ENCODE measurements at regions not wholly inside any gene's neighbourhood (a gene's known extent, or its start where the extent isn't known, plus 50 kb on each side); places are given as distances from the start of the nearest gene placed in this dataset.

DNA sequence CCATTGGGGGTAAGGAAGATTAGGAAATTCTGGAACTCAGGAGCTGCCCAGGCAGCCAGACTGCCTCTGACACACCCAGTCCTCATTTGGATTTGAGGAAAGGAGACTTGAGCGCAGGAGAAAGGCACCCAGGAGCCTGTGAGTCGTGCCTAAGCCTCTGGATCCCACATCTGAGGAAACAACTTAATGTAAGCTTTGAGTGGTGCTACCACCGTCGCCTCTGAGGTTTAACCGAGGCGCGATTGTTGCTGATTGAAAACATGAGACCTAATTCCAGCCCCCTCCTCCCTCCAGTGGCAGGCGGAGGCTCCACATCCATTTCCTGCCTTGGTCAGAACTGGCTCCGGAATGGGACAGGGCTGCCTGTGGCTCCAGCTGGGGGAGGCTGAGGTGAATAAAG is 176.7 kb upstream of the PKDCC start:
- Histone ChIP-seq H3K4me1 (ENCODE audit: control insufficient read depth in 1 of 2, insufficient read depth in 2 of 2, low read length in 2 of 2) (peaks cover 2 to 13% of the 10 kb centered on the region in 2 donors), H3K27ac (ENCODE audit: low read depth, low read length) (no peak overlapping the region), H3K27me3 (ENCODE audit: control insufficient read depth in 1 of 2, insufficient read depth in 2 of 2, low read length in 2 of 2) (no peaks in the 10 kb centered on the region), H3K9ac (ENCODE audit: low read depth in 1 of 2, low read length in 2 of 2) (no peak overlapping the region), H3K9me3 (ENCODE audit: control insufficient read depth in 1 of 2, low read length in 2 of 2) (no peaks in the 10 kb centered on the region), H3K4me3 (ENCODE audit: low read depth in 1 of 2, low read length in 2 of 2) (no peak overlapping the region), H3K36me3 (ENCODE audit: control insufficient read depth in 1 of 2, insufficient read depth in 2 of 2, low read length in 2 of 2) (no peaks in the 10 kb centered on the region)

DNA sequence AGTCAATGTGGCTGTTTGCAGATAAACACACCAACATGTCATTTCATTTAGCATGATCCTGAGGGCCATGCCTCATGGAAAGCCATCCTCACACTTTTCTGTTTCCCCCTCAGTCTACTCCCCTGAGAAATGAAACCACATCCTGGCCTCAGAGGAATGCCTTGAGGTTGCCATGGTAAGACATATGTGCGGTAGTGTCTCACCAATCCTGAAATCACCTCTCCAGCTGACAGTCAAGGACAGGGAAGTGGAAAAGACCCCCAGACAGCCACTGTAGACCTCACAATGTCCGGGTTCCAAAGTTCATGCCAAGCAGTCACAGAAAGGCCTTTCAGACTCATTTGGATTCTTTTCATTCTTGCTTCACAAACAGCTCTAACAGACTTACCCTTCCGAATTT is 175.2 kb upstream of the PKDCC start:
- Histone ChIP-seq H3K4me1 (ENCODE audit: control insufficient read depth in 1 of 2, insufficient read depth in 2 of 2, low read length in 2 of 2) (peaks cover 14 to 16% of the 10 kb centered on the region in 2 donors), H3K36me3 (ENCODE audit: control insufficient read depth in 1 of 2, insufficient read depth in 2 of 2, low read length in 2 of 2) (no peaks in the 10 kb centered on the region), H3K9me3 (ENCODE audit: control insufficient read depth in 1 of 2, low read length in 2 of 2) (no peaks in the 10 kb centered on the region), H3K27ac (ENCODE audit: low read depth, low read length) (no peak overlapping the region), H3K4me3 (ENCODE audit: low read depth in 1 of 2, low read length in 2 of 2) (no peak overlapping the region), H3K27me3 (ENCODE audit: control insufficient read depth in 1 of 2, insufficient read depth in 2 of 2, low read length in 2 of 2) (no peaks in the 10 kb centered on the region), H3K9ac (ENCODE audit: low read depth in 1 of 2, low read length in 2 of 2) (no peak overlapping the region)

DNA sequence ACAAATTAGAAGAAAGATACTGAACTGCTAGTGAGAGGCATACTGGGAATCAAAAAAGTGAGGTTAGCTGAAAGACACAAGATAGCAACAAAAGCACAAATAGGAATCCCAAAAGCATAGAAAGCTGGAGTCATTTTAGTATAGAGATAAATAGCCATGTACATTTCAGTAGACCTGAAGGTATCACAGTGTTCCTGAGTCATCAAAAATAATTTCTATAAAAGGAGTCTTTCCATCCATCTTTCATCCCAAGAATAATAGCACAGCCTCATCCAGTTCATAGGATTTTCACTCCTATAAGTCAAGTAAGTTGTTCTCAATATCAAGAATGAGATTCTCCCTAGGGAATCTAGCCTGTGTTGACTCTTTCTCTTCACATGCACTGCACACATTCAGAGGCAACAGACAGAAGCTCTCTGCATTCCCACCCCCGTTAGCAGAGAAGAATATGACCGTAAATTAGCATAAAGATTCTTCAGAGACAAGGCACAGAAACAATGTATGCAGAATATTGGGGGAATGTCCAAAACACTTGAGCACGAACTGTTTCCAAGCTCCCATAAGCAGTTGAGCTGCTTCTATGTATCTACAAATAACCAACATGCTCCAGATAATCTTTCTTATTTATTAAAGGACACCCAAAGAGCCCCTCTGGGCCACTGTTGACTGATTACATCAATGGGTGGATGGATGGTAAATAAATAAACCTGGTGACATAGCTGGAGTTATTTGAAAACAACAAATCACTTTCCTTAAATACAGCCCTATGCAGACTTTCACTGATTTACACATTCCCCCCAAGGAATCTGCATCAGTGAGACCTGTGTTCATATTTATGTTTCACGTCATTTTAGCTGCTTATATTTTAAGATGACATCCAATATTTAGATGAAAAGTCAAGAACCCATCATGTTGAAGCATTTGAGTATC is 174.5 kb upstream of the PKDCC start:
- Histone ChIP-seq H3K4me3 (ENCODE audit: low read depth in 1 of 2, low read length in 2 of 2) (no peak overlapping the region), H3K27me3 (ENCODE audit: control insufficient read depth in 1 of 2, insufficient read depth in 2 of 2, low read length in 2 of 2) (no peaks in the 10 kb centered on the region), H3K4me1 (ENCODE audit: control insufficient read depth in 1 of 2, insufficient read depth in 2 of 2, low read length in 2 of 2) (peaks cover 21 to 24% of the 10 kb centered on the region in 2 donors), H3K36me3 (ENCODE audit: control insufficient read depth in 1 of 2, insufficient read depth in 2 of 2, low read length in 2 of 2) (no peaks in the 10 kb centered on the region), H3K27ac (ENCODE audit: low read depth, low read length) (no peak overlapping the region), H3K9me3 (ENCODE audit: control insufficient read depth in 1 of 2, low read length in 2 of 2) (no peaks in the 10 kb centered on the region), H3K9ac (ENCODE audit: low read depth in 1 of 2, low read length in 2 of 2) (no peak overlapping the region)

DNA sequence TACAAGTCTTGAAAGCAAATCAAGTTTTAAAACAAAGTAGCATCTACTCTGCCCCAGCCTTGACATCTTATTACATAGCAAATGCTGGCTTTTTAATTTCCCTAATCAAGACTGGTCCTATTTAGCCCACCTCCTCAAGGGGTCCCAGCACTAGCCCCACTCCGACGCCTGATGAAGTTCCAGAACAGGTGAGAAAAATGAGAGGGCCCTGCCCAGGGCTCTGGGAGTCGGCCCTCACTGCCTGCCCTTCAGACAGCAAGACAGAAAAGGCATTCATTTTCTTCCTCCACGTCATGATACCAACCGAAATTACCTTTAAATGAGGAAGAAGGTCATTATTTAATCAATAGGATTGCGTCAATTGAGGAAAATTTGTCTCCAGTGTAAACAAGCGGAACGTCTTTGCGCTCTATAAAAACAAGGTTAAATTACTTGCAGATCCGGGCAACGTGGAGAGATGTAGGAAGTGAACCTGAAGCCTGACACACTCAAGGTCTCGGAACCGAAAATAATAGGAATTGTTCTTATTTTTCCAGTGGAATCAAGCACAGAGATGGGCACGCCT is 170.6 kb upstream of the PKDCC start:
- H3K4me3 ChIP-seq (ENCODE audit: low read depth in 1 of 2, low read length in 2 of 2): no peak overlapping the region
- no peak overlapping the region for H3K9ac ChIP-seq (ENCODE audit: low read depth in 1 of 2, low read length in 2 of 2)
- H3K36me3 ChIP-seq (ENCODE audit: control insufficient read depth in 1 of 2, insufficient read depth in 2 of 2, low read length in 2 of 2): no peaks in the 10 kb centered on the region
- H3K9me3 ChIP-seq (ENCODE audit: control insufficient read depth in 1 of 2, low read length in 2 of 2): no peaks in the 10 kb centered on the region
- H3K4me1 ChIP-seq (ENCODE audit: control insufficient read depth in 1 of 2, insufficient read depth in 2 of 2, low read length in 2 of 2): peaks cover 27 to 46% of the 10 kb centered on the region in 2 donors
- no peak overlapping the region for H3K27ac ChIP-seq (ENCODE audit: low read depth, low read length)
- H3K27me3 ChIP-seq (ENCODE audit: control insufficient read depth in 1 of 2, insufficient read depth in 2 of 2, low read length in 2 of 2): no peaks in the 10 kb centered on the region

DNA sequence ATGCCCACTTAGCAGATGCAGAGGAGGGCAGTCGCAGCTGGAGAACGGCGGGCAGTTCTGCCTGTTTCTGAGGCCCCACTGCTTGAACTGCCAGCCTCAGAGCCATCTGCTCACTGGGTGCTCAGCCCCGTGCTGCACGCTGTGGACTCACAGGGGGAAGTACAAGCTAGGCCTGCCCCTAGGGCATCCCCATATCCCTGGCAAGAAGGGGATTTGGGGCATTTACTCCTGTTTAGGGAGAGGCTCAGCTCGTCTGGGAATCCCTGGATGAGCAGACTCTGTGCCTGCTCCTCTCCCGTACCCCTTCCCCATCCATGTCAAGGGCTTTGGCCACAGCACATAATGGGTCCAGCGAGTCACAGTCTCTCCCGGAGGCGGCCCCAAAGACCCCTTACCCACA is 169.8 kb upstream of the PKDCC start:
- Histone ChIP-seq H3K9ac (ENCODE audit: low read depth in 1 of 2, low read length in 2 of 2) (no peak overlapping the region), H3K27me3 (ENCODE audit: control insufficient read depth in 1 of 2, insufficient read depth in 2 of 2, low read length in 2 of 2) (no peaks in the 10 kb centered on the region), H3K27ac (ENCODE audit: low read depth, low read length) (no peak overlapping the region), H3K9me3 (ENCODE audit: control insufficient read depth in 1 of 2, low read length in 2 of 2) (no peaks in the 10 kb centered on the region), H3K36me3 (ENCODE audit: control insufficient read depth in 1 of 2, insufficient read depth in 2 of 2, low read length in 2 of 2) (no peaks in the 10 kb centered on the region), H3K4me1 (ENCODE audit: control insufficient read depth in 1 of 2, insufficient read depth in 2 of 2, low read length in 2 of 2) (peaks cover 25 to 46% of the 10 kb centered on the region in 2 donors), H3K4me3 (ENCODE audit: low read depth in 1 of 2, low read length in 2 of 2) (no peak overlapping the region)

DNA sequence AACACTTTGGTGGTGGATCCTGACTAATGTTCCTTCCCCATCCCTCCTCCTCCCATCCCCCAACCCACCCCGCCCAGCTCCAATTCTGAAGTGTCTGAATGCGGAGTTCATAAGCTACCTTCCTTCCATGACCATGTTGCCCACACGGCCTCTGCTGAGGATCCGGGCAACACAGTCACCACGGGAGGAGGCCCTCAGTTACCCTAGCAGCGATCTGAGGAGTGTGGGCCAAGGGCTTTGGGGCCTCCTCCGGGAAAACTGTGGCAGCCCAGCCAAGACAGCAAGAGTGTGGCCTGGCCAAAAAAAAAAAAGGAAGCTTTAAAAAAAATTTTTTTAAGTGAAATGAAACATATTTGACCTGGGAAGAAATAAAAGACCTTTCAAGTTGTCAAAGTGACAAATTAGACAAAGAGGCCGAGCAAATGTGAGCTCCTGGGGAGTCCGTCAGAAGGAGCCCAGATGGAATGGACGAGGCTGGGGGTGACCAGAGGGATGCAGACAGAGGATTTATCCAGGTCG is 169.0 kb upstream of the PKDCC start:
- no peaks in the 10 kb centered on the region for H3K27me3 ChIP-seq (ENCODE audit: control insufficient read depth in 1 of 2, insufficient read depth in 2 of 2, low read length in 2 of 2)
- H3K9ac ChIP-seq (ENCODE audit: low read depth in 1 of 2, low read length in 2 of 2): no peak overlapping the region
- no peaks in the 10 kb centered on the region for H3K9me3 ChIP-seq (ENCODE audit: control insufficient read depth in 1 of 2, low read length in 2 of 2)
- H3K27ac ChIP-seq (ENCODE audit: low read depth, low read length): no peak overlapping the region
- no peaks in the 10 kb centered on the region for H3K36me3 ChIP-seq (ENCODE audit: control insufficient read depth in 1 of 2, insufficient read depth in 2 of 2, low read length in 2 of 2)
- H3K4me1 ChIP-seq (ENCODE audit: control insufficient read depth in 1 of 2, insufficient read depth in 2 of 2, low read length in 2 of 2): peaks cover 22 to 44% of the 10 kb centered on the region in 2 donors
- no peak overlapping the region for H3K4me3 ChIP-seq (ENCODE audit: low read depth in 1 of 2, low read length in 2 of 2)

DNA sequence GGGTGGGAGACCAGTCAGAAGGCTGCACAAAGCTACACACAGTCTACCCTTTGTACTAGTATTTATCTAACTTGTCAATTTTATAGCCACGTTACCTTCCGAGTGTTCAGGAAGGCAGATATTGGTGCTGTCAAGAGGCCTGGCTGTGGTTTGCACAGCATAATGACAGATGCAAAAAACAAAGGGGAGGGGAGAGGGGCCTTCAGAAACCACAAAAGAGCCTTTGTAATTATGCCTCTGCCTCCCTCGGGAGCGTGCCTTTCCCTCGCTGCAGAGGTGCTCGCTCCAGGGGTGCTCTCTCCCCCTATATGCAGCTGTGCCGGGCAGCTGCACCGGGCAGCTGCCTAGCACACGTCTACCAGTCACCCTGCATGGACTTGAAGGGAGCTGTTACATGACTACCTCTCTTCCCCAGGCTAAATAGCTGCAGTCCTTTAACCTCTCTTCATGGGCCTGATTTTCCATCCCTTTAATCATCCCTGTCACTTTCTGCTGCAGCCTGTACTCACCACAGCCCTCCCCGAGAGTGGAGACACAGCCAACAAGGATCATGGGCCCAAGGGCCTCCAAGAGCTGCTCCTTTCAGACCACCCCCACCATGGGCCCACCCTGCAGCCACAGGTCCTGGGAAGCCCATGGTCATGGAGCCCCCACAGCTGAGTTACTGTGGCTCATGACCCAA is 168.4 kb upstream of the PKDCC start:
- Histone ChIP-seq H3K9ac (ENCODE audit: low read depth in 1 of 2, low read length in 2 of 2) (no peak overlapping the region), H3K27ac (ENCODE audit: low read depth, low read length) (no peak overlapping the region), H3K9me3 (ENCODE audit: control insufficient read depth in 1 of 2, low read length in 2 of 2) (no peaks in the 10 kb centered on the region), H3K4me3 (ENCODE audit: low read depth in 1 of 2, low read length in 2 of 2) (no peak overlapping the region), H3K36me3 (ENCODE audit: control insufficient read depth in 1 of 2, insufficient read depth in 2 of 2, low read length in 2 of 2) (no peaks in the 10 kb centered on the region), H3K27me3 (ENCODE audit: control insufficient read depth in 1 of 2, insufficient read depth in 2 of 2, low read length in 2 of 2) (no peaks in the 10 kb centered on the region), H3K4me1 (ENCODE audit: control insufficient read depth in 1 of 2, insufficient read depth in 2 of 2, low read length in 2 of 2) (peaks cover 20 to 44% of the 10 kb centered on the region in 2 donors)

DNA sequence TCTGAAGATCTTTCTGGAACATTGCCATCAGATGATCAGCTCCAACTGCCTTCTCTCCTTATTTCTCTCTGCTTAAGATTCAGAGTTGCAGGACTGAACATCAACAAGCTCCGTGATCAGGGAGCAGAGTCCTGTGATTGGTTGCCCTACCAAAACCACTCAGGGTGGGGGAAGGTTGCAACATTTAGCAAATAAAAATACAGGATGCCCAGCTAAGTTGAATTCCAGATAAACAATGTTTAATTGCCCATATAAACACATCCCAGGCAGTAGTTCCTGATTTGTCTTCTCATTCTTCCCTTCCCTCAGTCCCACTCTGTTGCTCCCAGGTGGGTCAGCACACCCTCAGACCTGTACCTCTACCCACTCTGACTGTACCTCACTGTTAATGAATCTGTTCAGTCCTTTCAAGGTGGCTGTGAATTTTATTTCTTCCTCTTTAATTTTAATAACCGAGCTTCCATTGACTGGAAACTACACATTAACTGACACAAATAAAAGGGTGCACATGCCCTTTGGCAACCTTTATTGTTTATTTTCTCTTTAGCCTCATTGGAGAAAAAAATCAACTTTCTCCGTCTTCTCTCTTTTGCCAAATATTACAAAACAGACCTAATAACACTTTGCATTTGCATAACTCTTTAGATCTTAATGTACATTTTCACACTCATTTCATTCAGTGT is 167.1 kb upstream of the PKDCC start:
- H3K9ac ChIP-seq (ENCODE audit: low read depth in 1 of 2, low read length in 2 of 2): no peak overlapping the region
- H3K4me1 ChIP-seq (ENCODE audit: control insufficient read depth in 1 of 2, insufficient read depth in 2 of 2, low read length in 2 of 2): peaks cover 20 to 44% of the 10 kb centered on the region in 2 donors
- no peak overlapping the region for H3K27ac ChIP-seq (ENCODE audit: low read depth, low read length)
- H3K27me3 ChIP-seq (ENCODE audit: control insufficient read depth in 1 of 2, insufficient read depth in 2 of 2, low read length in 2 of 2): no peaks in the 10 kb centered on the region
- H3K4me3 ChIP-seq (ENCODE audit: low read depth in 1 of 2, low read length in 2 of 2): no peak overlapping the region
- no peaks in the 10 kb centered on the region for H3K9me3 ChIP-seq (ENCODE audit: control insufficient read depth in 1 of 2, low read length in 2 of 2)
- no peaks in the 10 kb centered on the region for H3K36me3 ChIP-seq (ENCODE audit: control insufficient read depth in 1 of 2, insufficient read depth in 2 of 2, low read length in 2 of 2)

DNA sequence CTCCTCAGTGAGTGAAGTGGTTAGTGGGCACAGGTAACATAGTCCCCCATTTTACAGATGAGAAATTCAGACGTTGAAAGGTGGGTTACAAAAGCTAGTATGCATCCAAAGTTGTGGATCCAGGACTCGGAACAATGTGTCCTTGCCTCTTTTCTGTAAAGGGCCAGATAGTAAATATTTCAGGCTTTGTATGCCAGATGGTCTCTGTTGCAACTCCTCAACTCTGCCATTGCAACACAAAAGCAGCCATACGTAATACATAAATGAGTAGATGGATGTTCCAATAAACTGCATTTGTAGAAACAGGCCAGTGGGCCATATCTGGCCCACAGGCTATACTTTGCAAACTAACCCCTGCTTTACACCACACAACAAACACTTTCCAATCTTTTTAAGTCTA is 166.6 kb upstream of the PKDCC start:
- H3K9me3 ChIP-seq (ENCODE audit: control insufficient read depth in 1 of 2, low read length in 2 of 2): no peaks in the 10 kb centered on the region
- no peak overlapping the region for H3K4me3 ChIP-seq (ENCODE audit: low read depth in 1 of 2, low read length in 2 of 2)
- no peaks in the 10 kb centered on the region for H3K36me3 ChIP-seq (ENCODE audit: control insufficient read depth in 1 of 2, insufficient read depth in 2 of 2, low read length in 2 of 2)
- H3K4me1 ChIP-seq (ENCODE audit: control insufficient read depth in 1 of 2, insufficient read depth in 2 of 2, low read length in 2 of 2): peaks cover 20 to 43% of the 10 kb centered on the region in 2 donors
- no peak overlapping the region for H3K27ac ChIP-seq (ENCODE audit: low read depth, low read length)
- H3K27me3 ChIP-seq (ENCODE audit: control insufficient read depth in 1 of 2, insufficient read depth in 2 of 2, low read length in 2 of 2): no peaks in the 10 kb centered on the region
- H3K9ac ChIP-seq (ENCODE audit: low read depth in 1 of 2, low read length in 2 of 2): no peak overlapping the region
